ENCODE measurements at regions not wholly inside any gene's neighbourhood (a gene's known extent, or its start where the extent isn't known, plus 50 kb on each side); places are given as distances from the start of the nearest gene placed in this dataset.
"Not testable (repeated sequence)": the region's sequence is repeated elsewhere in the genome, so short reads cannot be mapped to it uniquely, and the experiment has no call there.

DNA sequence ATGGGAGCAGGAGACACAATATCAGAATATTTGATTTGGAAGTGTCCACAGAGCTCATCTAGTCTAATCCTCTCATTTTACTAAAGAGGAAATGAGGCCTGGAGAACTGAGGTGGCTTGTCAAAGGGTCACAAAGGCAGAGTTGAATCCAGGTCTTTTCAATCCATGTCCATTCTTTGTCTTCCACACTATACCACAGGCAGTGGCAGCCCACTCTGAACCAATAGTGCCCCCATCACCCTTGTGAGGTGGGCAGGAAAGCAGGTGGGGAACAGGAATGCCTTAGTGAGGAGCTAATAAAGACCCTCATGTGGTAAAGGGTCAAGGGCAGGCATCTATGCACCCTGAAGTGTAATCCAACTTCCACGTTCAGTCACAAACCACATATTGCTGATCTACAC lies 134.8 kb upstream of the EGLN3 start:
- no peaks in the 10 kb centered on the region for H3K79me2 ChIP-seq (ENCODE audit: control insufficient read depth, insufficient read depth, low read length, unreplicated experiment)
- H2AFZ ChIP-seq (ENCODE audit: low read length, unreplicated experiment), result no peak overlapping the region
- H3K4me1 ChIP-seq (ENCODE audit: control insufficient read depth, insufficient read depth, low read length, unreplicated experiment), result peaks cover 14% of the 10 kb centered on the region
- no peaks in the 10 kb centered on the region for H3K36me3 ChIP-seq (ENCODE audit: insufficient read depth, low read length)
- H3K27me3 ChIP-seq (ENCODE audit: insufficient read depth, low read length), result peaks cover 60% of the 10 kb centered on the region
- H3K4me3 ChIP-seq (ENCODE audit: low read depth, low read length), result no peak overlapping the region
- H3K27ac ChIP-seq (ENCODE audit: low read depth, low read length), result no peak overlapping the region

DNA sequence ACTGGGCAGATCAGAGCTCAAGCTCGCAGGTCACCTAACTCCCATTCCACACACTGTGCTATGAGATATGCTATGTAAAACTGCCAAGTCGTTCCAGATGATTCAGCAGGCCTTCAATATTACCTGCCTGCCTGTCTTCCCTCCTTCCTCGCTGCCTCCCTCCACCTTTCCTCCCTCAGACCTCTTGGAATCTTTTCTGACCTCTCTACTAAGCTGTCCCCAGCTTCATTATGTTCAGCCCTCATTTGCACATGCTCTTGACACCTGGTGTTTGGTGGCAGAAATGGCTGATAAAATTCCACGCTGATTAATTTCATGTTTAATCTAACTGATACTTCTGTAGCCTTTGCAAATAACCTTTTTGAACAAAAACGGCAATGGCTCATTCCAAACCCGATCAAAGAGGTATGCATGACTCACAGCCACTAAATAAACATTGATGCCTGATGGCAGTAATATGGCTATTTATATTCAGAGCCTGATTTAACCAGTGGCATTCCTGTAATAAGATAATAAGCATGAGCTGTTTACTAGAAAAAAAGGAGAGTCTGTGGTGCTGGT lies 130.8 kb upstream of the EGLN3 start:
- Histone ChIP-seq H3K36me3 (ENCODE audit: insufficient read depth, low read length) (no peaks in the 10 kb centered on the region), H3K79me2 (ENCODE audit: control insufficient read depth, insufficient read depth, low read length, unreplicated experiment) (no peaks in the 10 kb centered on the region), H3K4me3 (ENCODE audit: low read depth, low read length) (peak overlapping the region; percentile 20; the same call in 1 of the 2 replicates), H3K27ac (ENCODE audit: low read depth, low read length) (no peak overlapping the region), H3K4me1 (ENCODE audit: control insufficient read depth, insufficient read depth, low read length, unreplicated experiment) (peaks cover 14% of the 10 kb centered on the region), H3K27me3 (ENCODE audit: insufficient read depth, low read length) (peaks cover 28% of the 10 kb centered on the region), H2AFZ (ENCODE audit: low read length, unreplicated experiment) (no peak overlapping the region)

DNA sequence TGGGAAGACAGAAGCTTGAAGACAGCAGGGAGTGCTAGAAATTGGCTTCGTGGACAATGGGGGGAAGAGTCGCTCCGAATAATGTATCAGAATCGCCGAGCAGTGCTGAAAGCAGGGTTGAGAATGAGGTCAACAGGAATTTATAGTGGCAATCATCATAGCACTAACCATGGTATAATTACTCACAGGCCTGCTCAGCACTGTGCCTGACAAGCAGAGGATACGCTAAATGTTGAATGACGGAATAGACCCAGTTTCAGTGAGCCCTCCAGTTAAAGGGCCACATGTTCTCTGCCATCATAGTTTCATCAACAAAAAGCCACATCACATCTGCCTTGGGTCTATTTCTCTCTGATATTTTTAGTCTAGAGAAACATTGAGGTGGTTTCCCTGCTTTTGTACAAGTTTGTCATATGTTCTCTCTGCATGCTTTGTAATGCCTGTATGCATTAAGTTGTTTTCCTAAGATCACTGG lies 130.3 kb upstream of the EGLN3 start:
- Histone ChIP-seq H3K27me3 (ENCODE audit: insufficient read depth, low read length) (peaks cover 26% of the 10 kb centered on the region), H3K27ac (ENCODE audit: low read depth, low read length) (no peak overlapping the region), H3K36me3 (ENCODE audit: insufficient read depth, low read length) (no peaks in the 10 kb centered on the region), H3K4me3 (ENCODE audit: low read depth, low read length) (peak overlapping the region; percentile 20; the same call in 1 of the 2 replicates), H3K79me2 (ENCODE audit: control insufficient read depth, insufficient read depth, low read length, unreplicated experiment) (no peaks in the 10 kb centered on the region), H2AFZ (ENCODE audit: low read length, unreplicated experiment) (no peak overlapping the region), H3K4me1 (ENCODE audit: control insufficient read depth, insufficient read depth, low read length, unreplicated experiment) (peaks cover 14% of the 10 kb centered on the region)

DNA sequence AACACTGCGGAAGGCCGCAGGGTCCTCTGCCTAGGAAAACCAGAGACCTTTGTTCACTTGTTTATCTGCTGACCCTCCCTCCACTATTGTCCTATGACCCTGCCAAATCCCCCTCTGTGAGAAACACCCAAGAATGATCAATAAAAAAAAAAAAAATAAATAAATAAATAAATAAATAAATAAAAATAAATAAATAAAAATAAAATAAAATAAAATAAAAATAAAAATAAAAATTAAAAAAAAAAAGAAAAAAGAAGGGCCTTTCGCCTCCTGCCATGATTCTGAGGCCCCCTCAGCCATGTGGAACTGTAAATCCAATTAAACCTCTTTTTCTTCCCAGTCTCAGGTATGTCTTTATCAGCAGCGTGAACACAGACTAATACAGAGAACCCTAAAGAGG lies 128.8 kb upstream of the EGLN3 start:
- not testable (repeated sequence) for H3K79me2 ChIP-seq (ENCODE audit: control insufficient read depth, insufficient read depth, low read length, unreplicated experiment); H3K27ac ChIP-seq (ENCODE audit: low read depth, low read length); H2AFZ ChIP-seq (ENCODE audit: low read length, unreplicated experiment)

DNA sequence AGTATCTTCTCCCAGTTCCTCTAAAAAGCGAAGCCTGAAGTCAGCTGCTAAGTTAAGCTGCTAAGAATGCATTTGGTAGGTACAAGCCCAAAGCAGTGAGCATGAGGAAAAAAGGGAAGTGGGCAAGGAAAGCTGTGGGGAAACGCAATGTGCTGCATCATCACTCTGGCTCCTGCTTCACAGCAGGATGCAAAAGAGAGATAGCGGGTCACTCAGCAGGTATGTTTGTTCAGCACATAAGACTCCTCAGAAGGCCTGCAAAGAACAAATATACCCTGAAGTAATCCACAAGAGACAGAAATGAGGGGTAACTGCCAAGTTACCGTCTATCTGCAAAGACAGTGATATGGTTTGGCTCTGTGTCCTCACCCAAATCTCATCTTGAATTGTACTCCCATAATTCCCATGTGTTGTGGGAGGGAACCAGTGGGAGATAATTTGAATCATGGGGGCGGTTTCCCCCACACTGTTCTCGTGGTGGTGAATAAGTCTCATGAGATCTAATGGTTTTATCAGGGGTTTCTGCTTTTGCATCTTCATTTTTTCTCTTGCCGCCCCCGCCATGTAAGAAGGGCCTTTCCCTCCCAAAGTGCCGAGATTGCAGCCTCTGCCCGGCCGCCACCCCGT lies 127.4 kb upstream of the EGLN3 start:
- Histone ChIP-seq H3K4me1 (ENCODE audit: control insufficient read depth, insufficient read depth, low read length, unreplicated experiment) (peaks cover 14% of the 10 kb centered on the region), H3K36me3 (ENCODE audit: insufficient read depth, low read length) (no peaks in the 10 kb centered on the region), H3K27me3 (ENCODE audit: insufficient read depth, low read length) (peaks cover 7% of the 10 kb centered on the region), H3K4me3 (ENCODE audit: low read depth, low read length) (no peak overlapping the region), H3K27ac (ENCODE audit: low read depth, low read length) (no peak overlapping the region), H2AFZ (ENCODE audit: low read length, unreplicated experiment) (no peak overlapping the region), H3K79me2 (ENCODE audit: control insufficient read depth, insufficient read depth, low read length, unreplicated experiment) (no peaks in the 10 kb centered on the region)

More for the DNA sequence above, 128.8 kb upstream of the EGLN3 start:
- peaks cover 14% of the 10 kb centered on the region for H3K4me1 ChIP-seq (ENCODE audit: control insufficient read depth, insufficient read depth, low read length, unreplicated experiment)
- not testable (repeated sequence) for H3K36me3 ChIP-seq (ENCODE audit: insufficient read depth, low read length); H3K4me3 ChIP-seq (ENCODE audit: low read depth, low read length)
- H3K27me3 ChIP-seq (ENCODE audit: insufficient read depth, low read length), result peaks cover 20% of the 10 kb centered on the region

DNA sequence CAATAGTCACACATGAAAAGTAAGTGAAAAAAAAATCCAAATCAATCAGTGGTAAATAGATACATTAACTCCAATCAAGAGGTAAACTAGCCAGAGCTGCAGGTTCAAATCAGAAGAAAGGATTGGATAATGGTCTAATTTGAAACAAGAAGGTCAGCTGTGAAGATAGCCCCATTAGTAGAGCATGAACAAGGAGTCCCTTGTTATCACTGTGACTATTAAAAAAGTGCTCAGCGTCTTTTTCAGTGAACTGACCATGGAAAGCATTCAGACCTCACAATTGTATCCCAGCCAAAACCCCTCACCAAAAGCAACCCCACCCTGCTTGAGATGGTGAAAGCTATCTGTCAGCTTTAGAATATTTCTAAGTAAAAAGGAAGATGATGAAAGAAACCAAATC lies 125.0 kb upstream of the EGLN3 start:
- Histone ChIP-seq H3K4me1 (ENCODE audit: control insufficient read depth, insufficient read depth, low read length, unreplicated experiment) (no peaks in the 10 kb centered on the region), H3K27ac (ENCODE audit: low read depth, low read length) (no peak overlapping the region), H3K79me2 (ENCODE audit: control insufficient read depth, insufficient read depth, low read length, unreplicated experiment) (no peaks in the 10 kb centered on the region), H3K36me3 (ENCODE audit: insufficient read depth, low read length) (no peaks in the 10 kb centered on the region), H3K4me3 (ENCODE audit: low read depth, low read length) (no peak overlapping the region), H2AFZ (ENCODE audit: low read length, unreplicated experiment) (no peak overlapping the region), H3K27me3 (ENCODE audit: insufficient read depth, low read length) (0 out of 2 replicates have a peak, but pooled peaks cover 4% of the 10 kb centered on the region)

DNA sequence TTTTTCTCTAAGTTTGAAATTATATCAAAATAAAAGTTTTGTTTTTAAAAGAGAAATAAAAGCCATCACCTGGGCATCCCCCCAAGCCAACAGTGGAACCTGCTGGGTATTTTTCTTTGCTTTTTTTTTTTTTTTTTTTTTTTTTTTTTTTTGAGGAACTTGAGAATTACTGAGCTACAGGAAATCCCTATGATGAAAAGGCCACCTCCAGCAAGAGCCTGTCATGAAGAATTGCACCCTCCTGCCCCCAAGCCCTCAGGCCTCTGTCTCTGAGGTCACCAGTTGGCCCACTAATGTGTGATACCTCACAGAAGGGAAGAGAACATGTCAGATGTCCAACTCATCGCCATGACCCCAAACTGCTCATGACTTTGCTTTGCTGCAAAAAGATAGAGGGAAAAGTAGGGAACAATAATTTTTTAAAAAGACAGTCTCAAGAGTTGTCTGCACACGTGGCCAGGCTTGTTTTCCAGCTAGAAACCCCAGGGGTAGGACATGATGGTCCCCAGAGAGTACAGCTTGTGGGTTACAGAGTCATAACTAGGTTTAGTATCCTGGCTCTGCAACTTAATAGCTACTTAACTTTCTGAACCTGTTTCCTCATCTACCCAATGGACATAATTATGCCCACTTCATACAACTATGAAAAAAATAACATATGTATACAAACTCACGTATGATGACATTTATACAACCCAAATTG lies 124.3 kb upstream of the EGLN3 start:
- H3K4me3 ChIP-seq (ENCODE audit: low read depth, low read length), result no peak overlapping the region
- no peak overlapping the region for H3K27ac ChIP-seq (ENCODE audit: low read depth, low read length)
- no peaks in the 10 kb centered on the region for H3K4me1 ChIP-seq (ENCODE audit: control insufficient read depth, insufficient read depth, low read length, unreplicated experiment)
- H3K27me3 ChIP-seq (ENCODE audit: insufficient read depth, low read length), result 0 out of 2 replicates have a peak, but pooled peaks cover 4% of the 10 kb centered on the region
- no peak overlapping the region for H2AFZ ChIP-seq (ENCODE audit: low read length, unreplicated experiment)
- H3K79me2 ChIP-seq (ENCODE audit: control insufficient read depth, insufficient read depth, low read length, unreplicated experiment), result no peaks in the 10 kb centered on the region
- H3K36me3 ChIP-seq (ENCODE audit: insufficient read depth, low read length), result no peaks in the 10 kb centered on the region

DNA sequence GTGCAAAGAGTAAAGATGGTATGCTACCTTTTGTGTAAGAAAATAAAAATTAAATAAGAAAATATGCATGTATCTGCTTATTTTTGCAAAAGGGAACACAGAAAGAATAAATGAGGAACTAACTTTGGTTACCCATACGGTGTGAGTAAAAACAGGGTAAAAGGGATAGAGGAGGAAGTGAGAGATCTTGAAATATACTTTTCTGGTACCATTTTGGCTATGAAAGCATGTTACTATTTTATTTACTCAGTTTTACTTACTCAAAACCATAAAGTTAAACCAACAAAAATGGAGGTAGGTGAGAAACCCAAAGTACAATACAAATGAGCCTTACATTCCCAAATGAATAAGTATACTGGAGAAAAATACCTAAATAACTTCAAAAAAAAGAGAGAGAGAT lies 122.0 kb upstream of the EGLN3 start:
- Histone ChIP-seq H3K79me2 (ENCODE audit: control insufficient read depth, insufficient read depth, low read length, unreplicated experiment) (no peaks in the 10 kb centered on the region), H3K4me1 (ENCODE audit: control insufficient read depth, insufficient read depth, low read length, unreplicated experiment) (no peaks in the 10 kb centered on the region), H2AFZ (ENCODE audit: low read length, unreplicated experiment) (no peak overlapping the region), H3K36me3 (ENCODE audit: insufficient read depth, low read length) (no peaks in the 10 kb centered on the region), H3K4me3 (ENCODE audit: low read depth, low read length) (no peak overlapping the region), H3K27me3 (ENCODE audit: insufficient read depth, low read length) (0 out of 2 replicates have a peak, but pooled peaks cover 4% of the 10 kb centered on the region), H3K27ac (ENCODE audit: low read depth, low read length) (no peak overlapping the region)

DNA sequence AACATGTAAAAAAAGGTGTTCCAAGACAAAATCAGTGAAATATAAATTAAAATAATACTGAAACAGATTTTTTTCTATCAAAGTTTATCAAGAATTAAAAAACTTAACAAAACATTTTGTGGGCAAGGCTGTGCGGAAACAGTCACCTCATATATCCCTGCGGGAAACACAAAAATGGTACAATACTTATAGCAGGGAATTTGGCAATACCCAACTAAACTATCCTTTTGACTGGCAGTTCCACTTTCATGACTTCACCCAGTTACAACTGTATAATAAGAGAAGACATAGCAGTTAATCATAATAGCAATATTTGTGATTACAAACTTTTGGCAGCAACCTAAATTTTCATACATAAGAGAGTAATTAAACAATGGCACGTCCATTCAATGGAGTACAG lies 121.5 kb upstream of the EGLN3 start:
- H3K27me3 ChIP-seq (ENCODE audit: insufficient read depth, low read length), result 0 out of 2 replicates have a peak, but pooled peaks cover 4% of the 10 kb centered on the region
- H2AFZ ChIP-seq (ENCODE audit: low read length, unreplicated experiment), result no peak overlapping the region

DNA sequence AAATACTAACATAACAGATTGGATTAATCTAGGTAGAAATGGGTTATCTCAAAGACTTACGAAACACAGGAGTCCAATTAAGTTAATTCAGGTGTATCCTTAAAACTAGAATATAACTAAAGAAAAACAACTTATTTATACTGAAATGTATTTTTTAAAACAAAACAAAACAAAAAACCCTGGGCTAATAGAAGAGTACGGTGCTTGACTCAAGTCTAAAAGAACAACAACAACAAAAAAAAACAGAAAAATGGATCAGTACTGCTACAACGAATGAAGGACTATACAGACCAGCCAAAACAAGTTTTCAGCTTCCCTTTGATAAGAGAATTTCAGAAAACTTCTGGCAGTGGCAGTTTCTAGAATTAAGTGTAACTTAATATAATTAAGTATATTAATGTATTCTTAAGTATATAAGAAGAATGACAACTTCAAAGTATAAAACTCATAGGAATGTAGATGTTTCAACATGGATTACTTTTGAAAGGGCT lies 120.1 kb upstream of the EGLN3 start:
- no peaks in the 10 kb centered on the region for H3K4me1 ChIP-seq (ENCODE audit: control insufficient read depth, insufficient read depth, low read length, unreplicated experiment)
- H2AFZ ChIP-seq (ENCODE audit: low read length, unreplicated experiment), result no peak overlapping the region
- no peak overlapping the region for H3K4me3 ChIP-seq (ENCODE audit: low read depth, low read length)
- no peak overlapping the region for H3K27ac ChIP-seq (ENCODE audit: low read depth, low read length)
- 0 out of 2 replicates have a peak, but pooled peaks cover 1% of the 10 kb centered on the region for H3K27me3 ChIP-seq (ENCODE audit: insufficient read depth, low read length)
- no peaks in the 10 kb centered on the region for H3K79me2 ChIP-seq (ENCODE audit: control insufficient read depth, insufficient read depth, low read length, unreplicated experiment)
- H3K36me3 ChIP-seq (ENCODE audit: insufficient read depth, low read length), result no peaks in the 10 kb centered on the region

More for the DNA sequence above, 121.5 kb upstream of the EGLN3 start:
- H3K4me1 ChIP-seq (ENCODE audit: control insufficient read depth, insufficient read depth, low read length, unreplicated experiment), result no peaks in the 10 kb centered on the region
- no peaks in the 10 kb centered on the region for H3K79me2 ChIP-seq (ENCODE audit: control insufficient read depth, insufficient read depth, low read length, unreplicated experiment)
- H3K4me3 ChIP-seq (ENCODE audit: low read depth, low read length), result no peak overlapping the region
- no peaks in the 10 kb centered on the region for H3K36me3 ChIP-seq (ENCODE audit: insufficient read depth, low read length)
- no peak overlapping the region for H3K27ac ChIP-seq (ENCODE audit: low read depth, low read length)

All from ACC112 (cell line).